ENCODE measurements at regions not wholly inside any gene's neighbourhood (a gene's known extent, or its start where the extent isn't known, plus 50 kb on each side); places are given as distances from the start of the nearest gene placed in this dataset.
"Not testable (repeated sequence)": the region's sequence is repeated elsewhere in the genome, so short reads cannot be mapped to it uniquely, and the experiment has no call there.

DNA sequence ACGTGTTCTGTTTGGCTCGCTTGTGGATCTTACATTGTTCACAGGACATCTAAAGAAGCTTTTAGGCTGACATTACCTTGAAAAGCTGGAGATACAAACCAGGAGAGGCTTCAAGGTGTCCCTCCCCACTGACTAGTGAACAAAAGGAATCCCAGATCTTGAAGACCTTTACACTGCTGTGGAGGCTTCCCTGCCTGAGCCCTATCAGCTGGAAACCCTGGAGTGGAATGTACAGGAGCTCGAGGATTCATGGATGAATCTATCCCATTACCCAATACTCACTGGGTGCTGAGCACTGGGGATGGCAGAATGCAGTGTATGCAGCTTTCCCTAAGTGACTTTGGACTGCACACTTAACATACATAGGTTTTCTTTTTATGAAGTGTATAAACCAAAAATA, 82.3 kb upstream of the MFGE8 start:
- no peak for DNase-seq (ENCODE audit: low spot score)

DNA sequence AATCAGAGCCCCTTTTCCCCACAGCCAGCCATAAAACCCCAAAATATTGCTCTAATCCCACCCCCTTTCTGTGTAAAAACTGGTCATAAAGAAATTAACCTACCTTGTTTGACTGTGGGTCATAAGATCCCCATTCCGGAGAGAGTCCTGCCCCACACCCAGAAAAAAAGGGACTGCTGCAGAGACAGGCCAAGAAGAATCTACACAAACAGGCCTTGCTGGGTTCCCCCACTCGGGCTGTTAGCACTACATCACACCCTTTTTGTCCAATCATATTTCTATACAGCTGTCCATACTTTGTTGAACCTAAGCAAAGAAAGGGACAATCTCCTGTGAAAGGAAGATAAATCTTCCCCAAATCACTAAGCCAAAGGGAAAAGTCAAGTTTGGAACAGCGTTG, 84.4 kb upstream of the MFGE8 start:
- DNase-seq (ENCODE audit: low spot score), result no peak

DNA sequence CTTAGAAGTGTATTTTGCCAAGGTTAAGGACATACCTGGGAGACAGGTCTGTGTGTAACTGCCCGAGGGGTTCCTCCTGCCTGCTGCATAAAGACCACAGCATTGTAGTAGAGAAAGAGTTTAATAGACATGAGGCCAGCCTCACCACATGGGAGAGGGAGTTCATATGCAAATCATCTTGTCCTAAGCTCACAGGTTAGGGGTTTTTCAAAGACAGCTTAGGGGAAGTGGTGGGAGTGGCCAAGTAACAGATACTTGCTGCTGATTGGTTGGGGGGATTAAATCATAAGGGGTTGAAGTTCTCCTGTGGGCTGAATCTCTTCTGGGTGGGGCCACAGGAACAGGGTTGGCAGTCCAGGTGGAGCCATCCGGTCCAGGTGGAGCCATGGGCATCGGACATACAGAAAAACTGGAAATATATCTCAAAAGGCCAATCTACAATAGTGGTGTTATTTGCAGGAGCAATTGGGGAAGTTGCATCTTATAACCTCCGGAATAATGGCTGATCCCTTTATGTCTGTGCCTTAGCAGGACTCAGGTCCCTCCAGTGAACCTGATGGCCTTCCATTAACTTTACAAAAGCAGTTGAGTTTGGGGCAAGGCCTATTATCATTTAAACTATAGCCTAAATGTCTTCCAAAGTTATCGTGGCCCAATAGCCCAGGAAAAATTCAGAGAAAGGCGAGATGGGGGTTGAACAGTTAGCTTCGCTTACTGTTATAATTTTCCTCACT, 86.0 kb upstream of the MFGE8 start:
- DNase-seq (ENCODE audit: low spot score), result no peak

DNA sequence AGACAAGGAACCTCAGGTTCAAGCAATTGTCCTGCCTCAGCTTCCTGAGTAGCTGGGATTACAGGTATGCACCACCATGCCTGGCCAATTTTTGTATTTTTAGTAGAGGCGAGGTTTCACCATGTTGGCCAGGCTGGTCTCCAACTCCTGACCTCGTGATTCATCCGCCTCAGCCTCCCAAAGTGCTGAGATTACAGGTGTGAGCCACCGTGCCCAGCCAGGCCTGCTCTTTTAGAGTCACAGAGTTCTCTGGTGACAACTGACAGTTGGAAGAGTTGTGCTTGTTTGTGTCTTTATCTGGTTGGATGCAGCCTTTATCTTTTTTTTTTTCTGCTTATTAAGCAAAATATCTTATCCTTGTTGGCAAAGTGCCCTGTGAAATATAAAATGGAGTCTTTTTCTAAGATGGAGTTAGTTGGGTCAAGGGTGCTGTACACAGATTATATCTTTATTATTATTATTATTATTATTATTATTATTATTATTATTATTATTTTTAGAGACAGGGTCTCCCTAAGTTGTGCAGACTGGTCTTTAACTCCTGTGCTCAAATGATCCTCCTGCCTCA, 86.5 kb upstream of the ABHD2 start:
- not testable (repeated sequence) for DNase-seq (ENCODE audit: low spot score)

DNA sequence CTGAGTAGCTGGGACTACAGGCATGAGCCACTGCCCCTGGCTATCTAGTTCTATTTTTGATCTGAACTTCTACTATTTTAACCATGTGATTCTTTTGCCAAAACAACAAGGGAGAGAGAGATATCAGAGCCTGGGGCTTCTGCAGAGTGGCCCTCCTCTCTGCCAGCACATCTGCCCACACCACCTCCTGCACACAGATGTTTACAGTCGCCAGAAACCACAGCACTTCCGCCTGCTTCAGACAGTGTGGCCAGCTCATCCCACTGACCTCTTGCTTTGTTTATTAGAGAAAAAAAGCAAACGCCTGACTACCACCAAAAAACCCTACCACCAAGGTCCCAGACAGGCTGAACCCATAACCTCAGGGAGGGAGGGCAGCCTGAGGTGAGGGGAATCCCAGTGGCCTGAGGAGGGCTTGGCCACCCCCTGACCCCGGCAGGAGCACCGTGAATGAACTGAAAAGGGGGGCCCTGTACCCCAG, 85.9 kb upstream of the ABHD2 start:
- DNase-seq (ENCODE audit: low spot score), result no peak

DNA sequence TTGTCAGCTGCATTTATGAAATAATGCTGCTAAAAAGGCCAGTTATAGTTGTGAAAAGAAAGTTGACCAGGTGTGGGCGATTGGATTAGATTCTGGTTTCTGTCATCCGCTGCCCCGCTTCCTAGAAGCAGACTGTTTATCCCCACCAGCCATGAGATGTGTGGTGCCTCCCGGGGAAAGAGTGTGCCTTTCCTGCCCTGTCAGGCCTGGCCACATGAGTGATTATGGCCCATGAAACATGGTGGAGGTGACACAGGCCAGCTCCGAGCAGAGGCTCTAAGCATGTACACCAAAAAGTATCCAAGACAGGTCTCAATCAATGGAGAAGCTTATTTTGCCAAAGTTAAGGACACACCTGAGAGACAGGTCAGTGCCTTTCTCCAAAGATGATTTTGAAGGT, 85.4 kb upstream of the ABHD2 start:
- DNase-seq (ENCODE audit: low spot score), result no peak

DNA sequence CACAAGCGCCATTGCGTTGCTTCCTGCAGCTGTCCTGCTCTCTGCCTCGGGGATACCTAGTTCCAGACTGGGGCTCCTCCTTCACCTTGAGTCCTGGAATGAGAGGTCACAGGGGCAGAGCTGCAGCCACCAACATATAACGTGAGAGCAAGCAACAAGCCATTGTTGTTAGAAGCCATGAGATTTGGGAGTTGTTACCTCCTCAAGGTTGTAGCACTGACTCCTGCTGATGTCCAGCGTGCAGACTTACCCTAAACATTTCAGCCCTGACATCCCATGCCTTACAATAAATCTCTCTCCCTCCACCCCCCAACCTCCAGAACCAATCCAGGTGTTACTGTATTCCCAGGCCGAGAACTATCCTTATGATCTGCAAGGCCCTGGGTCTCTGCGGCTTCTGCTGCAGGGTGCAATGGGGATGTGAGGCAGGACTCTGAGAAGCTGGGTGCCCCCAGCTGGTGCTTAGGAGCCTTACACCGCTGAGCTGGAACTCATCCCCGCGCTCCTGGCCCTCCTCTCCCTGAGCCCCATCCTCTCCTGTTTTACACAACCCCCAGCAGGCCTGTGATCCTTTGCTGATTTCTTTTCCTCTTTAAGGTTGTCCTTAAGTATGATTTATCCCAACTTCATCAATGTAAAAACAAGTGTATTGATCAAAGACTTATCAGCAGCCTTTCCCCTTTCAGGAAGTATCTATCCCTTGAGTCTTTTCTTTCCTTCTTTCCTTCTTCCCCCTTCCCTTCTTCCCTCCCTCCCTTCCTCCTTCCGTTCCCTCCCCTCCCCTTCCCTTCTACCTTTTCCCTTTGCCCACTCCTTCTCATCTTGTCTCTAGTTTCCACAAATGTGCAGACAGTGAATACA, 84.2 kb upstream of the ABHD2 start:
- DNase-seq (ENCODE audit: low spot score), result no peak

DNA sequence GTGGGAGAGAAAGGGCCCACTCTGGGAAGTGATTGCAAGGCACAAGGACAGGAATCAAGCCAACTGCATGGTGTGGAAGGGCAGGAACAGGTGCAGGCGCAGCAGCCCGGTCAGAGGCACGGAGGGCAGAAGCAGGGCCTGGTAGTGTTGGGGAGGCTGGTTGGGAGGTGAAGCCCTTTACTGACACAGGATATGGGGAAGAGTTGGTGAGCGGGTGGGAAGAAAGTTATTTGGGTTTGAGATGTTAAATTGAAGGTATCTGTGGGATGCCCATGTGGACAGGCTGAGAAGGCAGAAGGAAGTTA, 83.6 kb upstream of the ABHD2 start:
- DNase-seq (ENCODE audit: low spot score), result no peak

DNA sequence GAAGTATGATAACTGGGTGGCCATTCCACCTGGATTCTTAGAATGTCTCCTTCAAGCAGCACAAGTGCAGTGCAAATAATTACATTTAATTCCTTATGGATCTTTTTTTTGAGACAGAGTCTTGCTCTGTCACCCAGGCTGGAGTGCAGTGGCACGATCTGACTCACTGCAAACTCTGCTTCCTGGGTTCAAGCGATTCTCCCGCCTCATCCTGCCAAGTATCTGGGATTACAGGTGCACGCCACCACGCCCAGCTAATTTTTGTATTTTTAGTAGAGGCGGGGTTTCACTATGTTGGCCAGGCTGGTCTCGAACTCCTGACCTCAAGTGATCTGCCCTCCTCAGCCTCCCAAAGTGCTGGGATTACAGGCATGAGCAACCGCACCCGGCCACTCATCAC, 80.7 kb upstream of the ABHD2 start:
- not testable (repeated sequence) for DNase-seq (ENCODE audit: low spot score)

DNA sequence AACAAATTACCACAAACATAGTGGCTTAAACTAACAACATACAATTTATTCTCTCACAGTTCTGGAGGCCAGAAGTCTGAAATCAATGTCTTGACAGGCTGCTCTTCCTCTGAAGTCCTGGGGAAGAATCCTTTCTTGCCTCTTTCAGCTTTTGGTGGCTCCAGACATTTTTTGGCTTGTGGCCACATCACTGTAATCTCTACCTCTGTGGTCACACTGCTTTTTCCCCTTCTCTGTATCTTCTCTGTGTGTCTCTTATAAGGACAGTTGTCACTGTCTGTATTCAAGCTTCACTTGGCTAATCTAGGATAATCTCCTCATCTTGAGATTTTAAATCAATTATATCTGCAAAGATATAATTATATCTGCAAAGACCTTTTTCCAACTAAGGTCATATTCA, 80.3 kb upstream of the ABHD2 start:
- no peak for DNase-seq (ENCODE audit: low spot score)

DNA sequence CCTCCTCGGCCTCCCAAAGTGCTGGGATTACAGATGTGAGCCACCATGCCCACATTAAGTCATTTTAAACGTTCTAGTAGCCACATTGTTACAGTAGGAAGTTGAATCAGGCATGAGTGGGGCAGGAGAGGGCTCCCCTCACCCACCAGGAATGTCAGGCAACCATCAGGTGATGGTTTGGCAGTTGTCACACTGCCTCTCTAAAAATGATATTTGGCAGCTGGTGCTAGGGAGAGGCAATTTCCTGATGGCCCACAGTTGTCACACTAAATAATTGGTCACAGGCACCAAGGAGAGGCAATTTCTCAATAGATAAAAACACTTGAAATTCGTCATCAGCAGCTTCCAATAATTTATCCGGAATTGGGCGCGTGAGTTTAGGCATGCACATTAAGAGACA, 79.2 kb upstream of the ABHD2 start:
- no peak for DNase-seq (ENCODE audit: low spot score)

DNA sequence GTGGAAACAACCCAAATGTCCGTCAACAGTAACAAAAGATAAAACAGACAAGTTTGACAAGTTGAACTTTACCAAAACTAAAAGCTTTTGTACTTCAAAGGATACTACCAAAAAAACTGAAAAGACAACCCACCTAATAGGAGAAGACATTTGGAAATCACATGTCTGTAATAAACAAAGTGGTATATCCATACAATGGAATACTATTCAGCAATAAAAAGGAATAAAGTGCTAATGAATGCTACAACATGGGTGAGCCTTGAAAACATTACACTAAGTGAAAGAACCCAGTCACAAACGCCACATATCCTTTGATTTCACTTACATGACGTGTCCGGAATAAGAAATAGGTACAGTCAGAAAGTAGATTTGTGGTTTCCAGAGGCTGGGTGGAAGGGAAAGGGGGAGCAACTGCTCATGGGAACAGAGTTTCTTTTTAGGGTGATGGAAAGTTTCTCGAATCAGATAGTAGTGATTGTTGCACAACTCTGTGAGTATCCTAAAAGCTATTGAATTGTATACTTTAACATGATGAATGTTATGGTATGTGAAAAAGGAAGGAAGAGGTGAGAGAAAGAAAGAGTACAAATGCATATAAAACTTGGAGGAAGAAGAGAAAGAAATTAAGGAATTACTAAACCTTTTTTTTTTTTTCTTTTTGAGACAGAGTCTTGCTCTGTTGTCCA, 72.7 kb upstream of the ABHD2 start:
- no peak for DNase-seq (ENCODE audit: low spot score)

DNA sequence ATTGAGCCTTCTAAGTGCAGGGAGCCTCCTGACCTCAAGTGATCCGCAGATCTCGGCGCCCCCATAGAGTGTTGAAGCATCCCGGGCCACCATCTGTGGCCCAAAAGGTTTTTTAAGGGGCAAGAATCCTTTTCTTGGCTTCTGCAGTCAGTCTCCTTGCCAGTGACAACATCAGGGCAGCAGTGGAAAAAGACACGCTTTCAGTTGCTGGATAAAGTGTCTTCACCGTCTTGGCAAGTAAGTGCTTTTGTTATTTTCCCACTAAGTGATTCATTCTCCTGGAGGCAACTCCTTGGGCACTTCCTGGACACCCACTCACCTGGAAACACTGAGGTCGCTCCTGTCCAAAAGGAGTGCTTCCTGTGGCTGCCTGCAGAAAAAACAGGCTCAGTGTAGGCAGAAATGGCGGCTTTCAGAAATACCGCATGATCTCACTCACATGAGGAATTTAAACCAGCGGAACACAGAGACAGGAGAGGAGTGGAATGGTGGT, 71.7 kb upstream of the ABHD2 start:
- DNase-seq (ENCODE audit: low spot score), result no peak

DNA sequence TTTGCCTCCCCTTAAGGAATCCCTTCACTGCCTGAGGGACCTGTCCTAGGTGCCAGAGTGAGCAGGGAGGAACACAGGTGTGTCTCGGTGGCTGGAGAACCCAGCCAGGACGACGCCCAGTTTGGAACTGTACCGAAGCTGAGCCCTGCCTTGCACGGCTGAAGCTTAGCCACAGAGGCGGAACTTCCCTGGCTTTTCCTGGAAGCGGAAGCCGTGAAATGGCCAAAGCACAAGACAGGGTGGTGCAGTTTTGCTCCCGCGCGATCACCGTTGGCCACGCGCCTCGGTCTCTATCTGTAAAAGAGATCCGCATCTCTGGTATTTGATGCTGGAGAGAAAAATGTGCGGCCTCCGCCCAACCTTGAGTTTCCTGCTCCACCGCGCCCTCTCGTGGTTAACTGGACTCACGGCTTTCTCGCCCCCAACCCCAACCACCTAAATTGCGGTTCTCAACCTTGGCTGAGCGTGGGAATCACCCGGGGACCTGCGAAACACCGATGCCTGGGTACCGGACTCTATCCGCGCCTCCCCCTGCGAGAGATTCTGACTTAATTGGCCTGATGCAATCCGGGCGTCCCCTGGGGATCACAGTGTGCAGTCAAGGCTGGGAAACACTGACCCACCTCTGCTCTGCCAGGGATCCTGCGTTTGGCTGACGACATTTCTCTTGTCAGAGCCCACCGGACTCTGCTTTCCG, 70.7 kb upstream of the ABHD2 start:
- DNase-seq (ENCODE audit: low spot score), result peak; percentile 81

DNA sequence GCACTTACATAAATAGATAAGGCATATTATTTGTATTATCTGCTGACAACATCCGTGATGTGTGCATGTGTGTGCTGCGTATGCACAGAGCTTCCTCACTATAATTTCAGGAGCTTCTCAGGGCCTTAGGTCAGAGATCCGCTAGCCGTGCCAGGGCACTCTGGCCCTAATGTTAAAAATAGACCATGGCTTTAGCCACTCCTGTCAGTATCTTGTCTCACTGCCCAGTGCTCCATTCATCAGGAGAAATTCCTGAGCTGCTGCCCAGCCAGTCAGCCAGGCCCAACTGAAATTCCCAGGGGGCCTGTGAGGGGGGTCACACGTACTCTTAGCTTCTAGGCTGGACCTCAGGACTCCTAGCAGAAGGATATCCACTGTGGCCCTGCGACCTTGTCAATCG, 70.0 kb upstream of the ABHD2 start:
- no peak for DNase-seq (ENCODE audit: low spot score)

DNA sequence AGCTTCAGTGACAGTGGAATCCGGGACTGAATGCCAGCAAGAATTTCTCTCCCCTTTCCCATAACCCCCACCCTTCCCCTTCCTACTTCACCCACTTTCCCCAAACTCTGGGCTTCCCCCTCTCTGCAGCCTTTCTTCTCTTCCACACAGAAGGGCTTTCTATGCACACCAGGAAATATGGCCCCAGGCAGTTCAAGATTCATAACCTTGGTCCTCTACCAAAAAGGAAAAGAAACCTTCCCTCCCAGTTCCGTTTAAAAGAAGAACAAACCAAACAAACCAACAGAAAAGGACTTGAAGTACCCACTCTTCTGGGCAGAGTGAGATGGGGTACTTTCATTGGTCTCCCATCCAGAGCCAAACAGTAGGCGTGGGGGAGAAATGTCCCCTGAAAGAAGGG, 68.8 kb upstream of the ABHD2 start:
- DNase-seq (ENCODE audit: low spot score), result no peak

DNA sequence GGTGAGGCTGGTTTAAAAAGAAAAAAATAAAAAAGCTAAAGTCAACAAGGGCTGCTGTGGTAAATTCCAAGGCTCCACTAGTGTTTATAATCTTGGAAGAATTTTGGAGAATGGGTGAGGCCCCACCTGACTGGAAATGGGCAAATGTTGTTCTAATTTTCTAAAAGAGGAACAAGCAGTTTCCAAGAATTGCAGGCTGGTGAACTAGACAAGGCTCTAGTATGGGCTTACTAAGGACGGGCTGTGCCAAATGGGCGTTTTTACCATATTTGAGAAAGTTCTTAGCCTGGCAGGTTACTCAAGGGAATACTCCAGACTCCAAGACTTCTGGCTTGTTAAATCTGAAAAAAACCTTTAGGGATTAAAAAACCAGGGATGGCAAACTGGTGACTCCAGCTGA, 67.0 kb upstream of the ABHD2 start:
- no peak for DNase-seq (ENCODE audit: low spot score)

DNA sequence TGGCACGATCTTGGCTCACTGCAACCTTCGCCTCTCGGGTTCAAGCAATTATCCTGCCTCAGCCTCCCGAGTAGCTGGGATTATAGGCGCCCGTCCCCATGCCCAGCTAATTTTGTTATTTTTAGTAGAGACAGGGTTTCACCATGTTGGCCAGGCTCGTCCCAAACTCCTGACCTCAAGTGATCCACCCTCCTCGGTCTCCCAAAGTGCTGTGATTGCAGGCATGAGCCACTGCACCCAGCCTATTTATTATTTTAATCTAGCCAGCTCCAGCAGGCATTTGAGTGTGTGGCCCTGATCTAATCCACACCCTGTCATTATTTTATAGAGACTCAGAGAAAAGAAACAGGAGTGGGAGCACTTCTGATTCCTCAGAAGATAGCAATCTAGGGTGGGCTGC, 66.4 kb upstream of the ABHD2 start:
- not testable (repeated sequence) for DNase-seq (ENCODE audit: low spot score)

DNA sequence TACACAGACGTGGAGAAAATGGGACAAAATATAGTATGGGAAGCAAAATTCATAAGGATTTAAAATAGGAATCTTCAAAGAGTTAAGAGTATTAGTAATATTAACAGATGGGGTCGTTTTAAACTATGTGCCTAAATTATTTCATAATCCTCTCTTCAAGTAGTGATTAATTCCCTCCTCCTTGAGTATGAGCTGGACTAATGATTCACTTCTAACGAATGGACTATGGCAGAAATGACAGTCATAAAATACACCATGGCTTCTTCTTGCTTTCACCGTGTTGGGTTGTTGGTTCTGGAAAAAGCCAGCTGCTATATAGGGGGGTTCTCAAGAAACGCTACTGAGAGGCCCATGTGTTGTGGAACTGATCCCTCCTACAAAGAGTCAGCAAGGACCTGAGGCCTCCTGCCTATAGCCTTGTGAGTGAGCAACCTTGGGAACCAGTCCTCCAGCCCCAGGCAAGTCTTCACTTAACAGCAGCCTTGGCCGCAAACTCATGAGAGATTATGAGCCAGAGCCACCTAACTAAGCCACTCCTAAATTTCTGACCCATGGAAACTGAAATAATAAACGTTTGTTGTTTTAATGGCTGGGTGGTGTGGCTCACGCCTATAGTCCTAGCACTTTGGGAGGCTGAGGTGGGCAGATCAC, 64.8 kb upstream of the ABHD2 start:
- DNase-seq (ENCODE audit: low spot score), result no peak

DNA sequence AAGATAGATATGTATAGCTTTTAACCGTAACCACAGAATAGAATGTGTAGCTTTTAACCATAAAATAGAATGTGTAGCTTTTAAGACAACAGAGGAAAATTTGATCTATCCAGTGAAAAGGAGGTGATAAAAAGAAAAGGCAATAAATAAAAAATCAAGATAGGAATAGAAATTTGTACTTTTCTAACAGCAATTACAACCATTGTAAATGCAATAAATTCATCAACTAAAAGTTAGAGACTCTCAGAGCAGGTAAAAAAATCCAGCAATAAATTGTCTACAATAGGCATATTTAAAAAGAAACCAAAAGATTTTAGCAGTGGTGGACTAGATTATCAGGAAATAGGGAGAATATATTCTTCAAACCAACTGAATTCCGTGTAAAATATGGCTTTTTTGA, 63.8 kb upstream of the ABHD2 start:
- no peak for DNase-seq (ENCODE audit: low spot score)

DNA sequence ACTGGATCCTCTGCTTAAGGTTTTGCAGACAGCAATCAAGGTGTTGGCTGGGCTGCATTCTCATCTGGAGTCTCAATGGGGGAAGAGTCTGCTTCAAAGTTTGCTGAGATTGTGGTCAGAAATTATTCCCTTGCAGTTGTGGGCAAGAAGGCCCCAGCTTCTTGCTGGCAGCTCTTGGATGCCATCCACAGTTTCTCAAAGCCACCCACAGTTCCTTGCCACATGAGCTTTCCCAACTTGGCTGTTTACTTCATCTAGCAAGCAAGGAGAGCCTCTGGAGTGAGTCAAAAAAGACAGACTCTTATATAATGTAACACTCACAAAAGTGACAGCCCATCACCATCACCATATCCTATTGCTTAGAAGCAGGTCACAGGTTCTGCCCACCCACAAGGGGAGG, 62.1 kb upstream of the ABHD2 start:
- DNase-seq (ENCODE audit: low spot score), result no peak

Data from CD4-positive, alpha-beta T cell treated with Interleukin-15 for 4 hours (primary cell).